ENCODE measurements at regions not wholly inside any gene's neighbourhood (a gene's known extent, or its start where the extent isn't known, plus 50 kb on each side); places are given as distances from the start of the nearest gene placed in this dataset.

- no peak for TF ChIP-seq CTCF (IDR thresholded peaks at IDR 0.05 in 2 of 3, conservative IDR thresholded peaks at IDR 0.05 in 1 of 3; ENCODE audit: borderline replicate concordance in 1 of 3, insufficient read depth in 1 of 3, low read depth in 2 of 3, low read length in 2 of 3)
- no peak for TF ChIP-seq EGR1 (IDR thresholded peaks at IDR 0.05; ENCODE audit: low read depth)
- no peak for TF ChIP-seq POLR2A (IDR thresholded peaks at IDR 0.05; ENCODE audit: borderline replicate concordance, extremely low read depth, insufficient read depth, insufficient read length)
- TF ChIP-seq REST (IDR thresholded peaks at IDR 0.05; ENCODE audit: low read depth) = no peak
- TF ChIP-seq ZBTB33 (IDR thresholded peaks at IDR 0.05; ENCODE audit: extremely low read depth, insufficient replicate concordance, low read length) = no peak
- TF ChIP-seq EZH2 (IDR thresholded peaks at IDR 0.05) = no peak
- no peak for TF ChIP-seq POLR2AphosphoS5 (IDR thresholded peaks at IDR 0.05; ENCODE audit: low read depth, low read length)
- no peak for TF ChIP-seq ELF1 (IDR thresholded peaks at IDR 0.05; ENCODE audit: borderline replicate concordance, low read depth)
- TF ChIP-seq EZH2phosphoT487 (IDR thresholded peaks at IDR 0.05; ENCODE audit: borderline replicate concordance) = no peak
- no peak for TF ChIP-seq SIN3A (IDR thresholded peaks at IDR 0.05; ENCODE audit: low read depth)
- no peak for TF ChIP-seq TCF7L2 (IDR thresholded peaks at IDR 0.05; ENCODE audit: borderline replicate concordance, extremely low read depth, insufficient read depth, insufficient read length)
Measured at GRCh38 chr1:78291418-78291817, 199.4 kb upstream of the PTGFR start.

All from HCT116 (cell line).